Hepatocyte (in vitro differentiated cells): ENCODE measurements at regions not wholly inside any gene's neighbourhood (a gene's known extent, or its start where the extent isn't known, plus 50 kb on each side); places are given as distances from the start of the nearest gene placed in this dataset.

Experiments used
- EZH2 ChIP-seq: fragments of 200-600 bp; sonication (generic); IDR thresholded peaks from 2 replicates; pipeline ENCODE4 v1.6.1; 2016; ENCODE audit warnings: antibody characterized with exemption, mild to moderate bottlenecking, borderline replicate concordance
- TF ChIP-seq, protein P1 (sequence below): fragments of 200-600 bp; sonication (generic); IDR thresholded peaks from 2 replicates; pipeline ENCODE4 v1.5.1; 2016; ENCODE audit warnings: antibody characterized with exemption, mild to moderate bottlenecking; ENCODE audit not compliant: poor library complexity

- TF ChIP-seq, protein P1, sequence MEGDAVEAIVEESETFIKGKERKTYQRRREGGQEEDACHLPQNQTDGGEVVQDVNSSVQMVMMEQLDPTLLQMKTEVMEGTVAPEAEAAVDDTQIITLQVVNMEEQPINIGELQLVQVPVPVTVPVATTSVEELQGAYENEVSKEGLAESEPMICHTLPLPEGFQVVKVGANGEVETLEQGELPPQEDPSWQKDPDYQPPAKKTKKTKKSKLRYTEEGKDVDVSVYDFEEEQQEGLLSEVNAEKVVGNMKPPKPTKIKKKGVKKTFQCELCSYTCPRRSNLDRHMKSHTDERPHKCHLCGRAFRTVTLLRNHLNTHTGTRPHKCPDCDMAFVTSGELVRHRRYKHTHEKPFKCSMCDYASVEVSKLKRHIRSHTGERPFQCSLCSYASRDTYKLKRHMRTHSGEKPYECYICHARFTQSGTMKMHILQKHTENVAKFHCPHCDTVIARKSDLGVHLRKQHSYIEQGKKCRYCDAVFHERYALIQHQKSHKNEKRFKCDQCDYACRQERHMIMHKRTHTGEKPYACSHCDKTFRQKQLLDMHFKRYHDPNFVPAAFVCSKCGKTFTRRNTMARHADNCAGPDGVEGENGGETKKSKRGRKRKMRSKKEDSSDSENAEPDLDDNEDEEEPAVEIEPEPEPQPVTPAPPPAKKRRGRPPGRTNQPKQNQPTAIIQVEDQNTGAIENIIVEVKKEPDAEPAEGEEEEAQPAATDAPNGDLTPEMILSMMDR: no peak
- no peak for TF ChIP-seq EZH2
These were observed 66.4 kb upstream of the ZNF804B start for GRCh38 chr7:88693131-88693530.
